OCI-LY1 (cell line): ENCODE measurements at regions not wholly inside any gene's neighbourhood (a gene's known extent, or its start where the extent isn't known, plus 50 kb on each side); places are given as distances from the start of the nearest gene placed in this dataset.

Experiments
- EZH2 ChIP-seq: fragments of 200-600 bp; sonication (generic), shearing (Covaris generic); IDR thresholded peaks from 2 replicates; pipeline ENCODE4 v1.8.0; 2017; ENCODE audit warnings: borderline replicate concordance, mixed run types, mild to moderate bottlenecking, antibody characterized with exemption, low read length, moderate library complexity, mixed read lengths
- TF ChIP-seq, protein P1 (sequence below): fragments of 200-600 bp; sonication (generic), shearing (Covaris generic); IDR thresholded peaks from 2 replicates; pipeline ENCODE4 v1.5.1; 2017; ENCODE audit warnings: mild to moderate bottlenecking, antibody characterized with exemption, low read length, moderate library complexity, mixed read lengths

DNA sequence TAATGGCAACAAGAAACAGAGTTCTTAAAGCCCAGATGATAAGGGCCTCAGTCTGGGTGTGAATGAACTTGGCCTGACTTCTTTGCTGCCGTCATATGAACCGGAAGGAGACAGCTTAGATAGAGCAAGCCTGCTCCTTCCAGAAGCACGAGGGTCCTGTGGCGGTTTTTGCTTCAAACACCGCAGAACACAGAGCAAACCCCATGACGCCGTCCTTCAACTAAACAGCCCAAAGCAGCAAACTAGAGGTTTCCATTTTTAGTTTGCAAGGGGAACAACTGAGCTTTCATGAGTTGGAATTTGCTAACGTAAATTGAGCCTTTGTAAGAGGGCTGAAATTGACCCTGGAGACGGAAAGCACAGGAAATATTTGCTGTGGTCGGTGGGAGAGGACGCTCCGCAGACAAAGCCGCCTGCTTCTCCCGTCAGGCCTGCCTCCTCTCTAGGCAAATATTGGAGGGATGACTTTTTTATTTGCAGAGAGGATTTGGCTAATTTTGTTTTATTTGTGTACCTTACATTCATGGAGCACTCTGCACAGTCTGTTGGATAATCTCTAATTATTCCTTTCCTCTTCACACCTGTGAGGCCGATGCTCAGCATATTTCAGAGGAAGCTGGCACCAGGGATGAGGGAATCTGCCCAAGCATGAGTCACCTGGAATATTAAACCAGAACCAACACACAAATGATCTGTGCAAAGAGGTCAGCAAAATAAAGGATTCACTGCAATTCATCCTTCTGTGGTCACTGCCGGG lies 134.0 kb upstream of the NCK2 start:
- TF ChIP-seq, protein P1, sequence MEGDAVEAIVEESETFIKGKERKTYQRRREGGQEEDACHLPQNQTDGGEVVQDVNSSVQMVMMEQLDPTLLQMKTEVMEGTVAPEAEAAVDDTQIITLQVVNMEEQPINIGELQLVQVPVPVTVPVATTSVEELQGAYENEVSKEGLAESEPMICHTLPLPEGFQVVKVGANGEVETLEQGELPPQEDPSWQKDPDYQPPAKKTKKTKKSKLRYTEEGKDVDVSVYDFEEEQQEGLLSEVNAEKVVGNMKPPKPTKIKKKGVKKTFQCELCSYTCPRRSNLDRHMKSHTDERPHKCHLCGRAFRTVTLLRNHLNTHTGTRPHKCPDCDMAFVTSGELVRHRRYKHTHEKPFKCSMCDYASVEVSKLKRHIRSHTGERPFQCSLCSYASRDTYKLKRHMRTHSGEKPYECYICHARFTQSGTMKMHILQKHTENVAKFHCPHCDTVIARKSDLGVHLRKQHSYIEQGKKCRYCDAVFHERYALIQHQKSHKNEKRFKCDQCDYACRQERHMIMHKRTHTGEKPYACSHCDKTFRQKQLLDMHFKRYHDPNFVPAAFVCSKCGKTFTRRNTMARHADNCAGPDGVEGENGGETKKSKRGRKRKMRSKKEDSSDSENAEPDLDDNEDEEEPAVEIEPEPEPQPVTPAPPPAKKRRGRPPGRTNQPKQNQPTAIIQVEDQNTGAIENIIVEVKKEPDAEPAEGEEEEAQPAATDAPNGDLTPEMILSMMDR, result no peak
- no peak for TF ChIP-seq EZH2
